ENCODE measurements at regions not wholly inside any gene's neighbourhood (a gene's known extent, or its start where the extent isn't known, plus 50 kb on each side); places are given as distances from the start of the nearest gene placed in this dataset.

DNA sequence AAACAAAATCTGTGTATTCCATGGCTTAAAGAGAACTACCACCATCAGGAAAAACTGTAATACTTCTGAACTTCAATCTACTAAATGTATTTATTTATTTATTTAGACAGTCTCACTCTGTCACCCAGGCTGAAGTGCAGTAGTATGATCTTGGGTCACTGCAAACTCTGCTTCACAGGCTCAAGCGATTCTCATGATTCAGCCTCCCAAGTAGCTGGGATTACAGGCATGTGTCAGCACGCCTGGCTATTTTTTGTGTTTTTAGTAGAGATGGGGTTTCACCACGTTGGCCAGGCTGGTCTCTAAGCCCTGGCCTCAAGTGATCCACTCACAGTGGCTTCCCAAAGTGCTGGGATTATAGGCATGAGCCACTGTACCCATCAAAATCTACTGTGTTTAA lies 202.3 kb upstream of the POU1F1 start:
- TF ChIP-seq, protein P1, sequence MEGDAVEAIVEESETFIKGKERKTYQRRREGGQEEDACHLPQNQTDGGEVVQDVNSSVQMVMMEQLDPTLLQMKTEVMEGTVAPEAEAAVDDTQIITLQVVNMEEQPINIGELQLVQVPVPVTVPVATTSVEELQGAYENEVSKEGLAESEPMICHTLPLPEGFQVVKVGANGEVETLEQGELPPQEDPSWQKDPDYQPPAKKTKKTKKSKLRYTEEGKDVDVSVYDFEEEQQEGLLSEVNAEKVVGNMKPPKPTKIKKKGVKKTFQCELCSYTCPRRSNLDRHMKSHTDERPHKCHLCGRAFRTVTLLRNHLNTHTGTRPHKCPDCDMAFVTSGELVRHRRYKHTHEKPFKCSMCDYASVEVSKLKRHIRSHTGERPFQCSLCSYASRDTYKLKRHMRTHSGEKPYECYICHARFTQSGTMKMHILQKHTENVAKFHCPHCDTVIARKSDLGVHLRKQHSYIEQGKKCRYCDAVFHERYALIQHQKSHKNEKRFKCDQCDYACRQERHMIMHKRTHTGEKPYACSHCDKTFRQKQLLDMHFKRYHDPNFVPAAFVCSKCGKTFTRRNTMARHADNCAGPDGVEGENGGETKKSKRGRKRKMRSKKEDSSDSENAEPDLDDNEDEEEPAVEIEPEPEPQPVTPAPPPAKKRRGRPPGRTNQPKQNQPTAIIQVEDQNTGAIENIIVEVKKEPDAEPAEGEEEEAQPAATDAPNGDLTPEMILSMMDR (IDR thresholded peaks at IDR 0.05), result no peak
- TF ChIP-seq, protein P2, sequence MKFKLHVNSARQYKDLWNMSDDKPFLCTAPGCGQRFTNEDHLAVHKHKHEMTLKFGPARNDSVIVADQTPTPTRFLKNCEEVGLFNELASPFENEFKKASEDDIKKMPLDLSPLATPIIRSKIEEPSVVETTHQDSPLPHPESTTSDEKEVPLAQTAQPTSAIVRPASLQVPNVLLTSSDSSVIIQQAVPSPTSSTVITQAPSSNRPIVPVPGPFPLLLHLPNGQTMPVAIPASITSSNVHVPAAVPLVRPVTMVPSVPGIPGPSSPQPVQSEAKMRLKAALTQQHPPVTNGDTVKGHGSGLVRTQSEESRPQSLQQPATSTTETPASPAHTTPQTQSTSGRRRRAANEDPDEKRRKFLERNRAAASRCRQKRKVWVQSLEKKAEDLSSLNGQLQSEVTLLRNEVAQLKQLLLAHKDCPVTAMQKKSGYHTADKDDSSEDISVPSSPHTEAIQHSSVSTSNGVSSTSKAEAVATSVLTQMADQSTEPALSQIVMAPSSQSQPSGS (CRISPR knock-in tag; IDR thresholded peaks at IDR 0.05; ENCODE audit: borderline replicate concordance, low read depth), result no peak
- no peak for TF ChIP-seq HMGA2 (CRISPR knock-in tag; IDR thresholded peaks at IDR 0.05)
